GM18508 (cell line): ENCODE measurements at regions not wholly inside any gene's neighbourhood (a gene's known extent, or its start where the extent isn't known, plus 50 kb on each side); places are given as distances from the start of the nearest gene placed in this dataset.

Experiments
- ATAC-seq: cut with Tn5 transposase; IDR thresholded peaks from one replicate; pipeline ENCODE4 v1.9.1; 2021; ENCODE audit warnings: moderate number of reproducible peaks; ENCODE audit not compliant: insufficient read depth, unreplicated experiment

DNA sequence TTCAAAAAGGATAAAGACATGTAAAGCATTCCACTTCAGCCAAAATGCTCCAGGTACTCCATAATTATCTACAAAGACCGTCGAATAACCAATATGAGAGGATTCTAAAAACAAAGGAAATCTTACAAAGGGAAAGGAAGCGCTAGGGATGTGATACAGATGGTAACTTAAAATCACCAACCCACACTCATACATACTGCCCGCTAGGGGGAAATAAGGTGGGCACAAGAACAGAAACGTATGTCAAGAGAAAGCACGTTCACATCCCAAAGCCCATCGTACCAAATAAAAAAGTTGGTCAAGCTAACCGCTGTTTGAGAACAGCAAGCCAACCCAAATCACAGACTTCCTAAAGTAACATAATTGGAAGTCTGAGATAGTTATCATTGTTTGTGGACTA is 429.4 kb downstream of the SHQ1 start:
- ATAC-seq = no peak

DNA sequence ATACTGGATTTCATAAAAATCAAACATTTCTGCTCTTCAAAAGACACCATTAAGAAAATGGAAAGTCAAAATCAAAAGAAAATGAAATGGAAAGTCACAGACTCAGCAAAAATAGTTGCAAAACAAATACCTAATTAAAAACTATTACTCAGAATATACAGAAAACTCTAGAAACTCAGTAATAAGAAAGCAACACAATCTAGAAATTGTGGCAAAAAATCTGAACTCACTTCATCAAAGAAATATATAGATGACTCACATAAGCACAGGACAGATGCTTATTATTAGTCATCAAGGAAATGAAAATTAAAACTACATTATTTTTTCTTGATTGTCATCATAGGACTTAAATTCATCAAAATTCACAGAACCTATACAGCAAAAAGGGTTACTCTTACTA is 430.0 kb downstream of the SHQ1 start:
- no peak for ATAC-seq

DNA sequence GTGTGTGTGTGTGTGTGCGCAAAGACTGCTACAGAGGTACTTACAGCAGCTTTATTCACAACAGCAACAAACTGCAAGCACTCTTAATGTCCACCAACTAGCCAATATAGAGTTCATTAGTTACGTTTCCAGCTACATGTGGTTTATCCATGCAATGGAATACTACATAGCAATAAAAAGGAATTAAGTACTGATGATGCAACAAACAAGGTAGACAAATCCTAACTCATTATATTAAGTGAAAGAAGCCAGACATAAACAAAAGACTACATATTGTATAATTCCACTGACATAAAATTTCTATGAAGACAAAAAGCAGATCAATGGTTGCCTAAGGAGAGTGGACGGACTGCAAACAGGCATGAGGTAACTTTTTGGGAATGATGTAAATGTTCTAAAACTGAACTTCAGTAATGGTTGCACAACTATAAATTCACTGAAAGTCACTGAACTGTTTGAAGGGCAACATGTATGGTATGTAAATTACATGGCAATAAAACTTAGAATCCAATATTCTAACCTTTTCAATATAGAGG is 433.7 kb downstream of the SHQ1 start:
- no peak for ATAC-seq

GRCh38 chr3:72413228-72413627 is 435.0 kb downstream of the SHQ1 start:
- ATAC-seq = no peak

GRCh38 chr3:72412340-72412956 is 435.8 kb downstream of the SHQ1 start:
- no peak for ATAC-seq

DNA sequence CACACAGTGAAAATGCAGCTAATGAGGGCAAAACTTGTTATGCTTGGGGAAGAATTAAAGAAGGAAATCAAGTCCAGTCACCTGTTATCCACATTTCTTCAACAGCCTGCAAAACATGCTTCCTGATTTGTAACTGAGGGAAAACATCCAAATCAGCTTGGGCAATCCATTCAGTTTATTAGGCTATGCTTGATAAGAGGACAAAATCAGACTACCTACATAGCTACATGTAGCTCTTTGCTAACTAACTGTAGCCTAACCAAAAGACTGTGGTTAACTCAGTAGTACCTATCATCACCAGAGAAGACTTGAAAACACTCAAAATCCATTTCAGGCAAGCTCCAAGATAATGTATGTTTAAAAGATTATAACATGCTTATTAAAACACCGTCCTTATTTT is 436.4 kb downstream of the SHQ1 start:
- no peak for ATAC-seq

GRCh38 chr3:72411126-72411525 is 437.1 kb downstream of the SHQ1 start:
- ATAC-seq = no peak

DNA sequence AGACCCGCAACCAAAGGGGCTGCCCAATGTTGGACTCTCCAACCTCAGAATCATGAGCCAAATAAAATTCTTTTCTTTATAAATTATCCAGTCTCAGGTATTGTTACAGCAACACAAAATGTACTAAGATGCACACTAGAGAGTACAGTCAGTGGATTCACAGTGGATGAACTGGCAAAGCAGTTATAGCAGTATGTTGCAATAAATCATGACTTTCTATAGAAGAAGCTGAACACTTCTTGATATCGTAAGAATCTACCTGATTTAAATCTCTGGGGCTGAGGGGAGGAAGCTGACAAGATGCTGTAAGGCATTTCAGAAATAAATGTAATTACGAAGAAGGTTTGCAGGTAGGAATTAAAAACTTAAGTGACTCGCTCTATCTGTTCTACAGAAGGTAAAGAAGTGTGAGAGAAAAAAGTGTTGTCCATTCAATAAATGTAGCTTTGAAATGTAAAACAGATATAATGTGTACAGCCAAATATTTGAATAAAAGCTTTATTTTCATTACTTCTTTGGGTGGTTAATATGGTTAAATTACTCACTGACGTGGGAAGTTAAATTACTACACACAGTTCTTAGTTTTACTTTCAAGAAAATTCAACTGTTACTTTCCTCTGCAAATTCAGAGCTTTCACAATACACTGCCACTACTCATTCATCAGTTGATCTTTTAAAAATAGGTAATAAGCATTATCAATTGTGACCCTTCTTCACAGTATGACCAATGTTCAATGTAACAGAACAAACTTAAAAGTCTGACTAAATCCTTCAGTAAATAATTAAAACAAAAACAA is 439.1 kb downstream of the SHQ1 start:
- ATAC-seq = no peak

DNA sequence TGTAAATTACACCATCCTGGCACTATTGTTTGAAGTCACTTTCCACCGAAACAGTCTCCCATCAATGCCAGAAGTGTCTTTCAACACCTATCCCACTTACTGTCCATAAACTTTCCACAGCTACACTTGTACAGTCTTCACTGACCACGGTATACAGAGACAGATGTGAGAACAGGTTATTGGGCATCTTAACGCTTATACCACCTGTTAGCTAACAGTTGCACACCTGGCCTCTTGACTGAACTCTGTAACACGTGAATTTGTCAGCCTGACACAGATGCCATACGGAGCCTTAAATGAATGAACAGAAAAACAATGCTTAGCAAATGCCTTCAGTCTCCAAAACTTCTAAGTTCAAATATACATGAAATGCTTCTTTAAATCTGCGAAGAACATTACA is 440.5 kb downstream of the SHQ1 start:
- no peak for ATAC-seq

- ATAC-seq = no peak
These were observed 442.2 kb downstream of the SHQ1 start for GRCh38 chr3:72405943-72406566.

- no peak for ATAC-seq
These were observed 447.2 kb downstream of the SHQ1 start for GRCh38 chr3:72401005-72401545.

GRCh38 chr3:72398781-72399180 is 449.5 kb downstream of the SHQ1 start:
- no peak for ATAC-seq

GRCh38 chr3:72397586-72397985 is 450.7 kb downstream of the SHQ1 start:
- no peak for ATAC-seq

DNA sequence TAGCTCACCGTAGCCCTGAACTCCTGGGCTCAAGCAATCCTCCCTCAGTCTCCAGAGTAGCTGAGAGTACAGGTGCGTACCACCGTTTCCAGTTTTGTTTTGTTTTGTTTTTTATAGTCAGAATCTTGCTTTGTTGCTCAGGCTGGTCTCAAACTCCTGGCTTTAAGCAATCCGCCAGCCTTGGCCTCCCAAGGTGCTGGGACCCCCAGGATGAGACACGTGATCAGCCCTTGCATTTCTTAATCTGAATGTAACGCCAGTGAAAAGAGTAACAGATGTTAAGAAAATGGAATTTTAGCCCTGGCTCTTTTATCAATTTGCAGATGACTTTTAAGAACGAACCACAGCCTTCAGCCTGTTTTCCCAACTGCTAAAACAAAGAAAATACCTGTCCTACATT is 451.3 kb downstream of the SHQ1 start:
- no peak for ATAC-seq

DNA sequence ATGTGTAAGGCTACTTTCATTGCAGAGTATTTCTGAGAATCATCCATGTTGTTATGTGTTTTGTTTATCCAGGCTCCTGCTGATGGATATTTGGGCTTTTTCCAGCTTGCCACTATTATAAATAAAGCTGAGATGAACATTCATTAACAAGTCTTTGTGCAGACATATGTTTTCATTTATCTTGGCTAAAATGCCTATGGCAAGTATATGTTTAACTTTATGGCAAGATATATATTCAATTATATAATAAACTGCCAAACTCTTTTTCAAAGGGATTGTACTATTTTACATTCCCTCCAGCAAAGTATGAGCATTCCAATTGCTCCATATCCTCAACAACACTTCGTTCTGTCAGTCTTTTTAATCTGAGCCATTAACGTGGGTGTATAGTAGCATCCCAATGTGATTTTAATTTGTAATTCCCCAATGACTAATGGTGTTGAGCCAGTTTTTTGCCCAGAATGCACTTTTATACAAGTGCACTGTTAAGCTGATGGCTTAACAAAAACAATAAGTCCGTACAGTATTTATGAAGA is 452.4 kb downstream of the SHQ1 start:
- no peak for ATAC-seq

DNA sequence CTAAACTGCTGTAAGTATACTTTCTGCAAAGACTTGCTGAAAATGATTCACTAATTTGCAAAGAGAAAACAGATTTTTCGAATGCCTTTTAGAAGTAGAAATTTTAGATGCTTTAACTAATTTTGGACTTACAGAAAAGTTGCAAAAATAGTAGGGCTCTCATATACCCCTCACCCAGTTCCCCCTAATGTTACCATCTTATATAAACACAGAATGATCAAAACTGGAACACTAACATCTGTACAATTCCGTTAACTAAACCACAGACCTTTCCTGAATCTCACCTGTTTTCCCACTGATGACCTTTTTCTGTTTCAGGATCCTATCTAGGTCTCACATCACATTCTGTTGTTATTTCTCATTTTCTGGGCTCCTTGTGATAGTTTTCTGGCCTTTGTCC is 454.8 kb downstream of the SHQ1 start:
- ATAC-seq = no peak

DNA sequence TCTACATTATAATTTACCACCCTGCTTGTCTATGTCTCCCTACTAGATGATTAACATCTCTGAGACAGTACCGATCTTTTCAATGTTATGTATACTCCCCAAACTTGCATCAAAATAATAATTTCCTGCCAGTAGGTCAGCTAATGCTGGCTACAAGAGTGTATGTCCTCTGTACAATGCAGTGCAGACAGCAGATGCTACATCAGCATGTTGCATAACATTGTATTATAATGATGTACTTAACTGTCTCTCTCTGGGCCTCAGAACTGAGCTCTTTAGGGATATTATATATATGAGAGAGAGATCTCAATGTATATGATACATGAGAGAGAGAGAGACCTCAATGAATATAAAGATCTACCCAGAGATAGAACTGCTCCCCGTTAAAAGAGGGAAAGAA is 456.6 kb downstream of the SHQ1 start:
- no peak for ATAC-seq

DNA sequence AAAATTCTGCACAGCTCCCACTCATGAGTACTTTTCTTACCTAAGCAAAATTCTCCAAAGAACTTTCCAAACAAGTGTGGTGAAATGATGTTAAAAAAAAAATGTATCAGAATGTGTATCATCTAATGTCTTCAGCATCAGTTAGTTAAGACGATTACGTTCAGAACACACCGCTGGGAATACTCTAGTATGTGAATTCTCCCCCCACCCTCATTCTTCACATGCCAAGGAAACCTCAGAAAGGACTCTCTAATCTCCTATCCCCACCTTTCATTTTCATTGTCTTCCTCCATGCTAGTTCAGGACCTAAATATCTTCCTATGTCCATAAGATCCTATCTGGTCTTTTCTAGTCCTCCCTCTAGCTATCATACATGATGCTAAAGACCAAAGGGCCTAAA is 457.4 kb downstream of the SHQ1 start:
- no peak for ATAC-seq

DNA sequence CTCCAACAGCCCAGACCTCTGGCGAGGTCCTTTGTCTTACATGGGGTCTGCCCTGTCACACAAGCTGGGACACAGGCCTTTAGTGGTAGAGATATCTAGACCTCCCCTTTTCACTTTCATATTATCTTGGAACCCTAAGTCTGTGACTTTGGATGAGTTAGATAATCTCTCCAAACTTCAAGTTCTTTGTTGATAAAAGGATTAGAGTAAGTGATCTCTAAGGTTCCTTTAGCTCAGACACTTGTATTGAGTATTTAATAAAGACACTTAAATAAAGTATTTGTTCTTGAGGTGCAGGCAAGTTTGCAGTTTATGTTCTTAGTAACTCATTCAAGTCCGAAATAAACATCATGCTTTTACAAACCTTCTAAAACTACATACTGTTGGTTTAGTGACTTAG is 459.6 kb downstream of the SHQ1 start:
- ATAC-seq = no peak

GRCh38 chr3:72388117-72388516 is 460.1 kb downstream of the SHQ1 start:
- no peak for ATAC-seq
